AG10803 (cell line): ENCODE measurements at regions not wholly inside any gene's neighbourhood (a gene's known extent, or its start where the extent isn't known, plus 50 kb on each side); places are given as distances from the start of the nearest gene placed in this dataset.

Experiments used
- DNase-seq: peaks from one replicate; pipeline ENCODE4 v3.0.0; 2010; ENCODE audit warnings: low read depth
- H3K4me3 ChIP-seq: 2 replicates; pipeline ENCODE4 v1.5.1; 2011; ENCODE audit warnings: mild to moderate bottlenecking, low read length, control low read depth
- TF ChIP-seq, protein P1 (sequence below): conservative IDR thresholded peaks from 2 replicates; pipeline ENCODE4 v1.5.1; 2011; ENCODE audit warnings: mild to moderate bottlenecking, low read length, control low read depth, inconsistent platforms

- TF ChIP-seq, protein P1, sequence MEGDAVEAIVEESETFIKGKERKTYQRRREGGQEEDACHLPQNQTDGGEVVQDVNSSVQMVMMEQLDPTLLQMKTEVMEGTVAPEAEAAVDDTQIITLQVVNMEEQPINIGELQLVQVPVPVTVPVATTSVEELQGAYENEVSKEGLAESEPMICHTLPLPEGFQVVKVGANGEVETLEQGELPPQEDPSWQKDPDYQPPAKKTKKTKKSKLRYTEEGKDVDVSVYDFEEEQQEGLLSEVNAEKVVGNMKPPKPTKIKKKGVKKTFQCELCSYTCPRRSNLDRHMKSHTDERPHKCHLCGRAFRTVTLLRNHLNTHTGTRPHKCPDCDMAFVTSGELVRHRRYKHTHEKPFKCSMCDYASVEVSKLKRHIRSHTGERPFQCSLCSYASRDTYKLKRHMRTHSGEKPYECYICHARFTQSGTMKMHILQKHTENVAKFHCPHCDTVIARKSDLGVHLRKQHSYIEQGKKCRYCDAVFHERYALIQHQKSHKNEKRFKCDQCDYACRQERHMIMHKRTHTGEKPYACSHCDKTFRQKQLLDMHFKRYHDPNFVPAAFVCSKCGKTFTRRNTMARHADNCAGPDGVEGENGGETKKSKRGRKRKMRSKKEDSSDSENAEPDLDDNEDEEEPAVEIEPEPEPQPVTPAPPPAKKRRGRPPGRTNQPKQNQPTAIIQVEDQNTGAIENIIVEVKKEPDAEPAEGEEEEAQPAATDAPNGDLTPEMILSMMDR, result no peak
Measured at GRCh38 chr10:108872854-108873253, 1050.5 kb downstream of the XPNPEP1 start.

DNA sequence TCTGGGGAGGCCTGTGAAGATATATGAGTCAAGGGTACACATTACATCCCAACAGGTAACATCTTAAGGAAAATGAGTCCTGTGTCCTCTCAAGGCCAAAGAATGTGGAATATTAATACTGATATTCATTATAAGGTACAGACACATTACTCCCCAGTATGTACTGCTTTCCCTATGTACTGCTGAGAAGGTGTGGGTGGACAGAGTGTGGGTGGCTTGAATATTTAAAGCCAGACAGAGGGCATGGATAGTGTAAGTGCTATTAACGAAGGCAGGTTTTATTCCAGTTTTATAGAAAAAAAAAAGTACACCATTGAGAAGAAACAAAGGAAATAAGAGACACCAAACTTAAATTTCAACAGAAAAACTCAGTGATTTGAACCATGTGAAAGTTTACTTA lies 1054.4 kb downstream of the XPNPEP1 start:
- TF ChIP-seq, protein P1, result no peak
- no peak overlapping the region for H3K4me3 ChIP-seq
- no peak for DNase-seq

More at GRCh38 chr10:108872854-108873253, 1050.5 kb downstream of the XPNPEP1 start:
- no peak overlapping the region for H3K4me3 ChIP-seq
- DNase-seq, result no peak

GRCh38 chr10:108862676-108863350 lies 1060.5 kb downstream of the XPNPEP1 start:
- TF ChIP-seq, protein P1, result no peak
- DNase-seq, result no peak
- no peak overlapping the region for H3K4me3 ChIP-seq

GRCh38 chr10:108861181-108861754 lies 1062.0 kb downstream of the XPNPEP1 start:
- TF ChIP-seq, protein P1, result no peak
- no peak for DNase-seq
- H3K4me3 ChIP-seq, result no peak overlapping the region

- H3K4me3 ChIP-seq, result no peak overlapping the region
- no peak for DNase-seq
- TF ChIP-seq, protein P1, result no peak
Measured at GRCh38 chr10:108852211-108852610, 1071.1 kb downstream of the XPNPEP1 start.

GRCh38 chr10:108850138-108850854 lies 1073.0 kb downstream of the XPNPEP1 start:
- DNase-seq, result no peak
- H3K4me3 ChIP-seq, result no peak overlapping the region
- TF ChIP-seq, protein P1, result no peak

DNA sequence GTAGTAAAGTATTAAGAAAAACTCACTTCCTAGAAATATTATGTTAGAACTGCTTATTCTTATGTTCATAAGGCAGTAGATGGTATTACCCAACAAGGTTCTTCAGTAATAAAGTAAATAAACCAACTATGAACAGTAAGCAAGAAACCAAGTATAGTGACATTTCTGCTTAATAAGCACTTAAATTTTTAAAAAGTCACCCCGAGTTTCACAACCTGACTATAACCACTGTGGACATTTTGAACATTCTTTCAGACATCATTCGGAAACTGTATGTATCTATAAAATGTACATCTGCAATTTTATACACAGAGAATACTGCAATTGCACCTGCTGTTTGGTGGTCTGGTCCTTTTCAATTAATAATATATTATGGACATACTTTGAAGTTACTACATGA lies 1073.6 kb downstream of the XPNPEP1 start:
- no peak for DNase-seq
- TF ChIP-seq, protein P1, result no peak
- no peak overlapping the region for H3K4me3 ChIP-seq
